ENCODE measurements at regions not wholly inside any gene's neighbourhood (a gene's known extent, or its start where the extent isn't known, plus 50 kb on each side); places are given as distances from the start of the nearest gene placed in this dataset.

- no peak for TF ChIP-seq EZH2phosphoT487 (IDR thresholded peaks at IDR 0.05; ENCODE audit: low read depth)
- no peak for TF ChIP-seq CTCF (IDR thresholded peaks at IDR 0.05; ENCODE audit: low read depth, low read length)
- Histone ChIP-seq H3K27ac (ENCODE audit: low read length) (no peak overlapping the region), H2AFZ (ENCODE audit: low read depth, low read length) (no peak overlapping the region), H3K4me1 (ENCODE audit: low read length) (peaks cover 14% of the 10 kb centered on the region), H3K4me2 (ENCODE audit: low read length) (no peak overlapping the region), H4K20me1 (ENCODE audit: insufficient read depth, low read length) (no peaks in the 10 kb centered on the region), H3K9me3 (ENCODE audit: insufficient read depth, low read length) (no peaks in the 10 kb centered on the region), H3K27me3 (ENCODE audit: low read depth, low read length) (0 out of 2 replicates have a peak, but pooled peaks cover 4% of the 10 kb centered on the region), H3K9ac (ENCODE audit: low read length) (no peak overlapping the region), H3K4me3 (ENCODE audit: low read length) (no peak overlapping the region), H3K36me3 (replicated peaks; ENCODE audit: low read depth, low read length) (no peaks in the 10 kb centered on the region), H3K79me2 (ENCODE audit: low read length) (no peaks in the 10 kb centered on the region)
Observed at GRCh38 chr11:119847853-119848252, 118.9 kb upstream of the NECTIN1 start.

- TF ChIP-seq EZH2phosphoT487 (IDR thresholded peaks at IDR 0.05; ENCODE audit: low read depth): no peak
- Histone ChIP-seq H3K4me3 (ENCODE audit: low read length) (no peak overlapping the region), H2AFZ (ENCODE audit: low read depth, low read length) (no peak overlapping the region), H3K4me2 (ENCODE audit: low read length) (no peak overlapping the region), H3K79me2 (ENCODE audit: low read length) (no peaks in the 10 kb centered on the region), H4K20me1 (ENCODE audit: insufficient read depth, low read length) (no peaks in the 10 kb centered on the region), H3K9me3 (ENCODE audit: insufficient read depth, low read length) (no peaks in the 10 kb centered on the region), H3K27ac (ENCODE audit: low read length) (no peak overlapping the region), H3K4me1 (ENCODE audit: low read length) (peaks cover 14% of the 10 kb centered on the region), H3K9ac (ENCODE audit: low read length) (no peak overlapping the region), H3K36me3 (replicated peaks; ENCODE audit: low read depth, low read length) (no peaks in the 10 kb centered on the region), H3K27me3 (ENCODE audit: low read depth, low read length) (peaks cover 9% of the 10 kb centered on the region; the same call in 1 of the 2 replicates)
Observed at GRCh38 chr11:119846374-119846773, 117.4 kb upstream of the NECTIN1 start.

GRCh38 chr11:119845756-119846155, 116.8 kb upstream of the NECTIN1 start:
- Histone ChIP-seq H3K4me3 (ENCODE audit: low read length) (no peak overlapping the region), H3K36me3 (replicated peaks; ENCODE audit: low read depth, low read length) (no peaks in the 10 kb centered on the region), H3K9ac (ENCODE audit: low read length) (no peak overlapping the region)

GRCh38 chr11:119845305-119845704, 116.3 kb upstream of the NECTIN1 start:
- Histone ChIP-seq H2AFZ (ENCODE audit: low read depth, low read length) (no peak overlapping the region), H3K79me2 (ENCODE audit: low read length) (no peaks in the 10 kb centered on the region), H3K4me2 (ENCODE audit: low read length) (no peak overlapping the region), H3K27me3 (ENCODE audit: low read depth, low read length) (peaks cover 17% of the 10 kb centered on the region), H3K4me1 (ENCODE audit: low read length) (peaks cover 13% of the 10 kb centered on the region), H3K9me3 (ENCODE audit: insufficient read depth, low read length) (no peaks in the 10 kb centered on the region), H3K4me3 (ENCODE audit: low read length) (no peak overlapping the region), H3K9ac (ENCODE audit: low read length) (no peak overlapping the region), H3K27ac (ENCODE audit: low read length) (no peak overlapping the region), H3K36me3 (replicated peaks; ENCODE audit: low read depth, low read length) (no peaks in the 10 kb centered on the region), H4K20me1 (ENCODE audit: insufficient read depth, low read length) (no peaks in the 10 kb centered on the region)
- TF ChIP-seq CTCF (IDR thresholded peaks at IDR 0.05; ENCODE audit: low read depth, low read length) (no peak), EZH2phosphoT487 (IDR thresholded peaks at IDR 0.05; ENCODE audit: low read depth) (no peak)

More at GRCh38 chr11:119845756-119846155, 116.8 kb upstream of the NECTIN1 start:
- no peak for TF ChIP-seq CTCF (IDR thresholded peaks at IDR 0.05; ENCODE audit: low read depth, low read length)
- no peak for TF ChIP-seq EZH2phosphoT487 (IDR thresholded peaks at IDR 0.05; ENCODE audit: low read depth)
- H4K20me1 ChIP-seq (ENCODE audit: insufficient read depth, low read length): no peaks in the 10 kb centered on the region
- H3K27me3 ChIP-seq (ENCODE audit: low read depth, low read length): peaks cover 15% of the 10 kb centered on the region; the same call in 1 of the 2 replicates
- H3K79me2 ChIP-seq (ENCODE audit: low read length): no peaks in the 10 kb centered on the region
- no peak overlapping the region for H3K27ac ChIP-seq (ENCODE audit: low read length)
- H3K9me3 ChIP-seq (ENCODE audit: insufficient read depth, low read length): no peaks in the 10 kb centered on the region
- H3K4me2 ChIP-seq (ENCODE audit: low read length): no peak overlapping the region
- no peak overlapping the region for H2AFZ ChIP-seq (ENCODE audit: low read depth, low read length)
- H3K4me1 ChIP-seq (ENCODE audit: low read length): peaks cover 14% of the 10 kb centered on the region
